ENCODE measurements at regions not wholly inside any gene's neighbourhood (a gene's known extent, or its start where the extent isn't known, plus 50 kb on each side); places are given as distances from the start of the nearest gene placed in this dataset.

- Histone ChIP-seq H3K14ac (ENCODE audit: low read length in 2 of 2) (no peak overlapping the region), H3K18ac (ENCODE audit: low read depth in 1 of 2, low read length in 2 of 2) (no peak overlapping the region), H3K4me3 (ENCODE audit: insufficient read depth in 1 of 2, low read depth in 1 of 2, low read length in 2 of 2) (no peak overlapping the region), H2BK120ac (ENCODE audit: low read depth, low read length) (no peak overlapping the region), H2BK5ac (ENCODE audit: low read depth, low read length, poor library complexity, severe bottlenecking) (no peak overlapping the region), H3K9ac (ENCODE audit: low read length) (no peak overlapping the region), H3K79me1 (replicated peaks; ENCODE audit: low read length, poor library complexity, severe bottlenecking) (no peaks in the 10 kb centered on the region), H3K4me2 (ENCODE audit: low read length, poor library complexity, severe bottlenecking) (no peak overlapping the region), H3K23ac (ENCODE audit: low read length in 2 of 2) (no peak overlapping the region), H2AFZ (ENCODE audit: low read depth, low read length) (no peak overlapping the region), H3K4me1 (ENCODE audit: control insufficient read depth, insufficient read depth, low read depth, low read length) (no peaks in the 10 kb centered on the region), H3K36me3 (ENCODE audit: control insufficient read depth in 1 of 2, insufficient read depth in 2 of 2, low read depth in 1 of 2, low read length in 2 of 2) (no peaks in the 10 kb centered on the region), H3K9me3 (ENCODE audit: control insufficient read depth, low read length) (no peaks in the 10 kb centered on the region), H3K27ac (ENCODE audit: low read length, poor library complexity, severe bottlenecking) (no peak overlapping the region), H2BK15ac (ENCODE audit: low read depth, poor library complexity, severe bottlenecking) (no peak overlapping the region), H3K27me3 (ENCODE audit: control insufficient read depth in 1 of 2, insufficient read depth in 1 of 2, low read length in 2 of 2) (no peaks in the 10 kb centered on the region), H3K4ac (ENCODE audit: low read depth in 1 of 2, low read length in 2 of 2) (no peak overlapping the region), H4K91ac (ENCODE audit: low read length) (no peak overlapping the region), H2AK5ac (ENCODE audit: low read length, severe bottlenecking) (no peak overlapping the region), H2BK12ac (ENCODE audit: low read length in 2 of 2) (no peak overlapping the region), H4K8ac (ENCODE audit: low read length) (no peak overlapping the region)
- 74% methylated on average over 1 of the region's 3 CpGs for WGBS
- DNase-seq = no peak
Measured at GRCh38 chrX:149284616-149285015, 220.5 kb downstream of the IDS start.

- H3K23ac ChIP-seq (ENCODE audit: low read length in 2 of 2) = no peak overlapping the region
- H3K9me3 ChIP-seq (ENCODE audit: control insufficient read depth, low read length) = no peaks in the 10 kb centered on the region
- H3K36me3 ChIP-seq (ENCODE audit: control insufficient read depth in 1 of 2, insufficient read depth in 2 of 2, low read depth in 1 of 2, low read length in 2 of 2) = no peaks in the 10 kb centered on the region
- H3K9ac ChIP-seq (ENCODE audit: low read length) = no peak overlapping the region
- H2AK5ac ChIP-seq (ENCODE audit: low read length, severe bottlenecking) = no peak overlapping the region
- H3K27ac ChIP-seq (ENCODE audit: low read length, poor library complexity, severe bottlenecking) = no peak overlapping the region
- no peak overlapping the region for H3K18ac ChIP-seq (ENCODE audit: low read depth in 1 of 2, low read length in 2 of 2)
- no peak overlapping the region for H3K4ac ChIP-seq (ENCODE audit: low read depth in 1 of 2, low read length in 2 of 2)
- no peak overlapping the region for H3K4me2 ChIP-seq (ENCODE audit: low read length, poor library complexity, severe bottlenecking)
- no peak overlapping the region for H2BK12ac ChIP-seq (ENCODE audit: low read length in 2 of 2)
- no peak overlapping the region for H2BK5ac ChIP-seq (ENCODE audit: low read depth, low read length, poor library complexity, severe bottlenecking)
- no peak overlapping the region for H2BK15ac ChIP-seq (ENCODE audit: low read depth, poor library complexity, severe bottlenecking)
- no peaks in the 10 kb centered on the region for H3K27me3 ChIP-seq (ENCODE audit: control insufficient read depth in 1 of 2, insufficient read depth in 1 of 2, low read length in 2 of 2)
- no peak overlapping the region for H2AFZ ChIP-seq (ENCODE audit: low read depth, low read length)
- H3K14ac ChIP-seq (ENCODE audit: low read length in 2 of 2) = no peak overlapping the region
- H4K91ac ChIP-seq (ENCODE audit: low read length) = no peak overlapping the region
- no peak overlapping the region for H2BK120ac ChIP-seq (ENCODE audit: low read depth, low read length)
- H3K4me3 ChIP-seq (ENCODE audit: insufficient read depth in 1 of 2, low read depth in 1 of 2, low read length in 2 of 2) = no peak overlapping the region
- no peaks in the 10 kb centered on the region for H3K4me1 ChIP-seq (ENCODE audit: control insufficient read depth, insufficient read depth, low read depth, low read length)
- no peak for DNase-seq
- H4K8ac ChIP-seq (ENCODE audit: low read length) = no peak overlapping the region
- no peaks in the 10 kb centered on the region for H3K79me1 ChIP-seq (replicated peaks; ENCODE audit: low read length, poor library complexity, severe bottlenecking)
Measured at GRCh38 chrX:149283853-149284252, 221.3 kb downstream of the IDS start.

- no peak overlapping the region for H3K27ac ChIP-seq (ENCODE audit: low read length, poor library complexity, severe bottlenecking)
Measured at GRCh38 chrX:149282909-149283308, 222.2 kb downstream of the IDS start.

GRCh38 chrX:149280011-149280410 lies 225.1 kb downstream of the IDS start:
- Histone ChIP-seq H3K18ac (ENCODE audit: low read depth in 1 of 2, low read length in 2 of 2) (no peak overlapping the region), H2BK5ac (ENCODE audit: low read depth, low read length, poor library complexity, severe bottlenecking) (no peak overlapping the region), H4K91ac (ENCODE audit: low read length) (no peak overlapping the region), H3K23ac (ENCODE audit: low read length in 2 of 2) (no peak overlapping the region), H2AFZ (ENCODE audit: low read depth, low read length) (no peak overlapping the region), H2BK120ac (ENCODE audit: low read depth, low read length) (no peak overlapping the region), H3K79me1 (replicated peaks; ENCODE audit: low read length, poor library complexity, severe bottlenecking) (no peaks in the 10 kb centered on the region), H3K36me3 (ENCODE audit: control insufficient read depth in 1 of 2, insufficient read depth in 2 of 2, low read depth in 1 of 2, low read length in 2 of 2) (no peaks in the 10 kb centered on the region), H4K8ac (ENCODE audit: low read length) (no peak overlapping the region), H3K9me3 (ENCODE audit: control insufficient read depth, low read length) (no peaks in the 10 kb centered on the region), H3K4me1 (ENCODE audit: control insufficient read depth, insufficient read depth, low read depth, low read length) (no peaks in the 10 kb centered on the region), H3K27ac (ENCODE audit: low read length, poor library complexity, severe bottlenecking) (no peak overlapping the region), H2AK5ac (ENCODE audit: low read length, severe bottlenecking) (no peak overlapping the region), H3K4me3 (ENCODE audit: insufficient read depth in 1 of 2, low read depth in 1 of 2, low read length in 2 of 2) (no peak overlapping the region), H3K4me2 (ENCODE audit: low read length, poor library complexity, severe bottlenecking) (no peak overlapping the region), H3K9ac (ENCODE audit: low read length) (no peak overlapping the region), H2BK12ac (ENCODE audit: low read length in 2 of 2) (no peak overlapping the region), H3K4ac (ENCODE audit: low read depth in 1 of 2, low read length in 2 of 2) (no peak overlapping the region), H2BK15ac (ENCODE audit: low read depth, poor library complexity, severe bottlenecking) (no peak overlapping the region), H3K14ac (ENCODE audit: low read length in 2 of 2) (no peak overlapping the region), H3K27me3 (ENCODE audit: control insufficient read depth in 1 of 2, insufficient read depth in 1 of 2, low read length in 2 of 2) (no peaks in the 10 kb centered on the region)
- DNase-seq = no peak

More at GRCh38 chrX:149282909-149283308, 222.2 kb downstream of the IDS start:
- no peak overlapping the region for H2AK5ac ChIP-seq (ENCODE audit: low read length, severe bottlenecking)
- H2BK120ac ChIP-seq (ENCODE audit: low read depth, low read length) = no peak overlapping the region
- H2BK5ac ChIP-seq (ENCODE audit: low read depth, low read length, poor library complexity, severe bottlenecking) = no peak overlapping the region
- H3K27me3 ChIP-seq (ENCODE audit: control insufficient read depth in 1 of 2, insufficient read depth in 1 of 2, low read length in 2 of 2) = no peaks in the 10 kb centered on the region
- no peaks in the 10 kb centered on the region for H3K4me1 ChIP-seq (ENCODE audit: control insufficient read depth, insufficient read depth, low read depth, low read length)
- no peak overlapping the region for H4K8ac ChIP-seq (ENCODE audit: low read length)
- H3K23ac ChIP-seq (ENCODE audit: low read length in 2 of 2) = no peak overlapping the region
- no peak overlapping the region for H3K9ac ChIP-seq (ENCODE audit: low read length)
- no peak overlapping the region for H3K14ac ChIP-seq (ENCODE audit: low read length in 2 of 2)
- H3K18ac ChIP-seq (ENCODE audit: low read depth in 1 of 2, low read length in 2 of 2) = no peak overlapping the region
- H2BK12ac ChIP-seq (ENCODE audit: low read length in 2 of 2) = no peak overlapping the region
- H3K36me3 ChIP-seq (ENCODE audit: control insufficient read depth in 1 of 2, insufficient read depth in 2 of 2, low read depth in 1 of 2, low read length in 2 of 2) = no peaks in the 10 kb centered on the region
- no CpG with 5 or more reads among the region's 1 CpG for WGBS
- no peak overlapping the region for H3K4ac ChIP-seq (ENCODE audit: low read depth in 1 of 2, low read length in 2 of 2)
- H3K9me3 ChIP-seq (ENCODE audit: control insufficient read depth, low read length) = no peaks in the 10 kb centered on the region
- no peak overlapping the region for H3K4me2 ChIP-seq (ENCODE audit: low read length, poor library complexity, severe bottlenecking)
- H4K91ac ChIP-seq (ENCODE audit: low read length) = no peak overlapping the region
- no peaks in the 10 kb centered on the region for H3K79me1 ChIP-seq (replicated peaks; ENCODE audit: low read length, poor library complexity, severe bottlenecking)
- no peak for DNase-seq
- H2AFZ ChIP-seq (ENCODE audit: low read depth, low read length) = no peak overlapping the region
- no peak overlapping the region for H2BK15ac ChIP-seq (ENCODE audit: low read depth, poor library complexity, severe bottlenecking)
- no peak overlapping the region for H3K4me3 ChIP-seq (ENCODE audit: insufficient read depth in 1 of 2, low read depth in 1 of 2, low read length in 2 of 2)
